ENCODE measurements at regions not wholly inside any gene's neighbourhood (a gene's known extent, or its start where the extent isn't known, plus 50 kb on each side); places are given as distances from the start of the nearest gene placed in this dataset. TPM values are rescaled to one million over a fixed set of nuclear protein-coding genes. Genes with fewer than 3 reads are reported as not detected.

Small RNA genes lying in the stretch of these regions (small RNA-seq; reads per million reads assigned to genes)
- not detected for gene RNU7-147P (ENCODE audit: insufficient read depth)
